ENCODE measurements at regions not wholly inside any gene's neighbourhood (a gene's known extent, or its start where the extent isn't known, plus 50 kb on each side); places are given as distances from the start of the nearest gene placed in this dataset.
"Not testable (repeated sequence)": the region's sequence is repeated elsewhere in the genome, so short reads cannot be mapped to it uniquely, and the experiment has no call there.

DNA sequence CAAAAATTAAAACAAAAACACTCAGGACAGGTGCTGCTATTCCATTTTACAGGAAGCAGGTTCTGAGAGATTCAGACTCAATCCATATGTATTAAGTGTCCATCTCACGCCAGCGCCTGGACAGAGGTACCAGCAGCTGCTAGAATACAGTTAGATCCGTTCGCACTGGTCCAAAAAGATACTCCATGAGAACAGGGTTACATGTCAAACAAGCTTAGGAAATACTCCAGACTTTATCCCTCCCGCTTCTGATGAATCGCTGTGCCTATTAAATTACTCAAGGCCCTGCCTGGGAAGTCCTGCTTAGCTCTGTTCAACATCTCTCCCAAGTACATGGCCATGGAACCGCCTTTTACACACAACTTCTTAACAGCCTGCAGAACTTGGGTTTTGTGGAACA, 50.2 kb upstream of the SLC35C1 start:
- no peak for DNase-seq

DNA sequence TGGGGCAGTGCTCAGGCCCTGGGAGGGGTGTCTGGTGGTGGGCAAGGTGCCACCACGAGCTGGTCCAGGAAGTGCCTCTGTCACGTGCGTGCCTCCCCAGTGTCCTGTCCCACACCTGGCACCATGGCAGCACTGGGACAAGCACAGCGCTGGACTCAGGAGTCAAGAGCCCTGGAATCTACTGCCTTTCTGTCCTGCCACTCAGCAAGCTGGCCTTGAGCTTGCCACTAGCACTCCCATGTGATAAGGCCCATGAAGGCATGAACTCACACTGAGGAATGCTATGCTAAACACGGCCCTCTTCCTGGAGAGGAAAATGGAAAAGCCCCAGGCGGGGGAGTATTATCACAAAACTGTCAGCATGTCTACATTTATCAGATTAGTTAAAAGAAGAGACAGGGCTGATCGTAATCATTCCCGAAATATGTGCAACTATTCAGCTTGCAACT, 50.7 kb upstream of the SLC35C1 start:
- DNase-seq: no peak

DNA sequence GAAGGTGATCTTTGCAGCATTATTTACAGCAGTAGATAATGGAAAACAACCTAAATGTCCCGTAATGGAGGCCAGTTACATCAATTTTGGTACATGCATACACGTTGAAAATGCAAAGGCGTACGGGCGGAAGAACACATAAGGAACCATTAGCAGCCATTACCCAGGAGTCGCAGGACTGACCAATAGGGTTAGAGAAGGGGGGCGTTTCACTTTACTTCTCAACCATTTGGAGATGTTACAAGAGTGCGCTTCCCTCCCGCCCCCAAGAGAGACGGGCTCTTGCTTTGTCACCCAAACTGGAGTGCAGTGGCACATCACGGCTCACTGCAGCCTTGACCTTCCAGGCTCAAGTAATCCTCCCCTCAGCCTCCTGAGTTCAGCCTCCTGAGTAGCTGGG, 52.8 kb upstream of the SLC35C1 start:
- DNase-seq: no peak

DNA sequence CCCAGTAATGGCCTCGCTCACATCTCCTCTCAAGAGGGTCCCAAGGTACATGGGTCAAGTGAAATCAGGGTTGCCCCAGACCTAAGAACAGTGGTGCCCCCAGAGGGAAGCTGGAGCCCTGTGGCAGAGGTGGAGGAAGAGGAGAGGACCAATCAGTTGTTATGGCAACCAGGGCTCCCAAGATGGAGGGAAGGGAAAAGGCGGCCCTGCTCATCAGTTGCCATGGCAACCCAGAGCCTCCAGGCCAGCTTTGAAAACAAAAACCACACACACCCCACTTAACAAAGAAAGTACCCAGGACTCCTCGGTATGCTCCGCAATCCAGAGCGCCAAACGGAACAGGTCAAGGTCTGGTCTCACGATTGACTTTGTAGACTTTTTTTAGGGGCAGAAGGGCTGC, 53.5 kb upstream of the SLC35C1 start:
- DNase-seq: no peak

DNA sequence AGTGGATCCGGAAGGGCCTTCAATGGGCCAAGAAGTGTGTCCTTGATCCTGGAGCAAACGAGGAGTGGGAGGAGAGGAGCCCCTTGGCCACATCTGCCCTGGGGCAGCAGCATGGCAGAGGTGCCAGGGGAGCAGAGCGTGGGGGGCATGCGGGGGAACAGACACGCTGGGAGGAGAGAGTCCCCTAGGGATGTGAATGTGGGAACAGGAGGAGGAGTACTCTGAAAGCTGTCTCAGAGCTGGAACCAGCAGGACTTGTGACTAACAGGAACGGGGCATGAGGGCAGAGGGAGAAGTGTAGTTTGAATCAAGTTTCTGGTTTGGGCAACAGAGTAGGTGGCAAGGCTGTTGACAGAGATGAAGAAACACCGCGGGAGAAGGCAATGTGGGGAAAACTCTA, 54.5 kb upstream of the SLC35C1 start:
- DNase-seq: no peak

DNA sequence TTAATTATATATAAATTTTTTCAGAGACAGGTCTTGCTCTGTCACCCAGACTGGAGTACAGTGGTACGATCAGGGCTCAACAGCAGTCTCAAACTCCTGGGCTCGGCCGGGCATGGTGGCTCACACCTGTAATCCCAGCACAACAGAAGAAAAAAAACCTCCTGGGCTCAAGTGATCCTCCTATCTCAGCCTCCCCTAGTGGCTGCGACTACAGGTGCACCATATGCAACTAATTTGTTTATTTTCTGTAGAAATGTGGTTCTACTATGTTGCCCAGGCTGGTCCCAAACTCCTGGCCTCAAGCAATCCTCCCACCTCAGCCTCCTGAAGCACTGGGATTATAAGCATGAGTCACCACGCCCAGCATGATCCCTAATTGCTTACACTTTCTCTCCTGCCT, 56.1 kb upstream of the SLC35C1 start:
- DNase-seq: no peak

DNA sequence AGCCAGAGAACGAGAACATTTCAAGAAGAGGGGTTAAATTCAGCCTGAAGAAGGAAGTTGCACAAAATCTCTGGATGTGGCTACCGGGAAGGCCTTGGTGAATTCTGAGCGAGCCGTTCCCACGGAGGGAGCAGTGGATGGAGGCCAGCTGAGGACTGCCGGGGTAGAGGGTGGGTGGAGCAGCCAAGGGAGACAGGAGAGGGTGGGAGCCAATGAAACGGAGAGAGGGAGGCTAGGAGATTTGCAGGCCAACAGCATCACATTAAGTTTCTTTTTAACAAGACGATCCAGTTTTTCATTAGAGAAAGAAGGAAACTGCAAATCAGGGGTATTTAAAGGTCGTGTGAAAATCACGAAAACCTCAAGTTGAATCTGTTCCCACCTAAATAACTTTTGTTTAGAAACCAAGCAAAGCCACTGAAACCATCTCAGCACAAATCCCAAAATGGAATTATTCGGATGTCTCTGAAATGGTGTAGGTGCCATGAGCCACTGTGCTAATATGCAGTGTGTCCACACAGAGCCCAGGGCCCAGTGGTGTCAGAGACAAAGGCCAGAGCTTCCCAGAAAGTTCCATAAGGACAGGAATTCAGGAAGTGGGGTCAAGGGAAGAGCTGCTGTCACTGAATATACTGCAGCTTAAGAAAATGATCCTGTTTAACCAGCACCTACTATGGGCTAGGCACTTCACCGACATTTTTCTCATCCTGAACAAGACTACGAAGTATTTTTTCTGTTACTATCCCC, 59.7 kb upstream of the SLC35C1 start:
- DNase-seq: no peak

DNA sequence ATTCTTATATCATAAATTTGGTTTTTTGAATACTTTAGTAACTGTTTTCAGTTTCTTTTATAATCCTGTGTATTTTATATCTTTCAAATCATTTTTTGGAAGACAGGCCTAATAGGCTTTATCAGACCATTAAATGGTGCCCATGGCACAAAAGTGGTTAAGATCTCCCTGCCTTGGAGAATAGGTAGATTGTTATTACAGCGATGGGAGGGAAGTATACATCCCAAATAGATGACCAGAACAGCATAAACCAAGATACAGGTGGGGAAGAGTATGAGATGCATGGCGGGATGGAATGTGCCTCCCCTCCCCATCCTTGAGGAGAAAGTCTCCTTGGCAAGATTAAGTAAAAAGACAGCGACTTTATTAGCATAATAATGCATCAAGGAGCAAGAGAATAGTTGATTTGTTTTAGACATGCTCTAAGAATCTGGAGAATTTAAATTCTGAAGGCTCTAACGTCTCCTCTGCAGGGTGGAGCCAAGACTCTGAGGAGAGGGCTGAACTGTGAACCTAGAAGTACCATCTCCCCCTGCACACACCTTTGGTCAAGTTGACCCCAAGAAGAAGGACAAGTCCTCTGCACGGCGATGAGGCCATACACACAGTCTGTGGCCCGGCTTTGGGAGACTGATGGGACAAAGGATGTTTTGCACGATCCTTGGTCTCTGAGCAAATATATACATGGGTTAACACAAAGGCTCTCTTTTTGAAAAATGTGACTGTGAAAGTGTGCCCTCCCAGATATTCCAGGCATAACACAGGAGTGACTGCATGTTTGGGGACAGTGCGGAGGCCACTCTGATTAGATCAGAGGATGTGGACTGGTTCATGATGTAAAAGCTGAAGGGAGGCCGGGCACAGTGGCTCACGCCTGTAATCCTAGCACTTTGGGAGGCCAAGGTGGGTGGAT, 61.1 kb upstream of the SLC35C1 start:
- DNase-seq: no peak

DNA sequence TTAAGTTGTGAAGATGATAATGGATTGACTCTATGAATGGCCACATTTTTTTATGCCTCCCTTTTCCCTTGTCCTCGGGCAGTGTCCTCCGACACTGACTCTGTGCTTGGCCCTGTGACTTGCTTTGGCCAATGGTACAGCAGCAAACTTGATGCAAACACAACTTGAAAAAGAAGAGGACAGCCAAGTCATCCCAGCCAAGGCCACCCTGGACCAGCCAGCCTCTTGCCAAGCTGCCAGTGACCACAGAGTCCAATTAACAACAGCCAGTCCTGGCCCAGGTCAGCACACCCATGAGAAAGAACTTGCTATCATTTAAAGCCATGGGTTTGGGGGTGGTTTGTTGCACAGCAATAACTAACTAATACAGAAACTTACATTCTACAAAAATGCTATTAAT, 63.4 kb upstream of the SLC35C1 start:
- DNase-seq: no peak

DNA sequence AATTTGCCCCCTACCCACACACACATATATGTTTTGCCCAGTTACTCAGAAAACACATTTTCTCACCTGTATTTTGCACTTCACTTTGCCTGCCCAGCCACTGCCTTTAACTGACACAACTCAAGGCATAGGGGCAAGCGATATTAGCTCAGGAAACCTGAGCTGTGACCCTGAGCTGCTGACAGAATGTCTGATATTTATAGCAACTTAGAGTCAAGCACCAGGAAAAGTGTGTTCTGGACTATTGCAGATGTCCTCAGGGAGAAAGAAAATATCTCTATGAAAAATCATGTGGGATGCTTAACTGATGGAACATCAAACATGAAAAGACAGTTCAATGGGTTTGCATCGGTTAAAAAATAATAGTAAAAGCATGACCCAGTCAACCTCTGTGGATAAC, 63.9 kb upstream of the SLC35C1 start:
- no peak for DNase-seq

DNA sequence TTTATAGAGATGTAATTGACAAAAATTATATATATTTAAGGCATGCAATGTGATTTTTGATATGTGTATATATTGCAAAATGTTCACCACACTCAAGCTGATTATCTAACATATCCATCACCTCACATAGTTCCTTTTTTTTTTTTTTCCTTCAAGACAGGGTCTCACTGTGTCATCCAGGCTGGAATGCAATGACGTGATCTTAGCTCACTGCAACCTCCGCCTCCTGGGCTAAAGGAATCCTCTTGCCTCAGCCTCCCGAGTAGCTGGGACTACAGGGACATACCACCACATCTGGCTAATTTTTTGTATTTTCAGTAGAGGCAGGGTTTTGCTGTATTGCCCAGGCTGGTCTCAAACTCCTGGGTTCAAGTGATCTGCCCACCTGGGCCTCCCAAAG, 65.1 kb upstream of the SLC35C1 start:
- DNase-seq: no peak

DNA sequence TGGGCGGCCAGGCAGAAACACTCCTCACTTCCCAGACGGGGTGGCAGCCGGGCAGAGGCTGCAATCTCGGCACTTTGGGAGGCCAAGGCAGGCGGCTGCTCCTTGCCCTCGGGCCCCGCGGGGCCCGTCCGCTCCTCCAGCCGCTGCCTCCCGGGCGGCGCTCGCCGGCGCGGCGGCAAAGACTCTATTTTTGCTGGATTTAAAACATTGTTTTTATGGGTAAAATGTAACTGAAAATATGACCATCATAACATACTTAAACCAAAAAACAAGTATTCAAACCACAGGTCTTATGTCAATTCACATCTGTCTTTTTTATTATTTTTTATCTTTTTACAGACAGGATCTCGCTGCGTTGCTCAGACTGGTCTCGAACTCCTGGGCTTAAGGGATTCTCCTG, 65.9 kb upstream of the SLC35C1 start:
- not testable (repeated sequence) for DNase-seq

DNA sequence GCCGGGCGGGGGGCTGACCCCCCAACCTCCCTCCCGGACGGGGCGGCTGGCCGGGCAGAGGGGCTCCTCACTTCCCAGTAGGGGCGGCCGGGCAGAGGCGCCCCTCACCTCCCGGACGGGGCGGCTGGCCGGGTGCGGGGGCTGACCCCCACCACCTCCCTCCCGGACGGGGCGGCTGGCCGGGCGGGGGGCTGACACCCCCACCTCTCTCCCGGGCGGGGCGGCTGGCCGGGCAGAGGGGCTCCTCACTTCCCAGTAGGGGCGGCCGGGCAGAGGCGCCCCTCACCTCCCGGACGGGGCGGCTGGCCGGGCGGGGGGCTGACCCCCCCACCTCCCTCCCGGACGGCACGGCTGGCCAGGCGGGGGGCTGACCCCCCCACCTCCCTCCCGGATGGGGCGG, 66.8 kb upstream of the SLC35C1 start:
- DNase-seq: not testable (repeated sequence)

DNA sequence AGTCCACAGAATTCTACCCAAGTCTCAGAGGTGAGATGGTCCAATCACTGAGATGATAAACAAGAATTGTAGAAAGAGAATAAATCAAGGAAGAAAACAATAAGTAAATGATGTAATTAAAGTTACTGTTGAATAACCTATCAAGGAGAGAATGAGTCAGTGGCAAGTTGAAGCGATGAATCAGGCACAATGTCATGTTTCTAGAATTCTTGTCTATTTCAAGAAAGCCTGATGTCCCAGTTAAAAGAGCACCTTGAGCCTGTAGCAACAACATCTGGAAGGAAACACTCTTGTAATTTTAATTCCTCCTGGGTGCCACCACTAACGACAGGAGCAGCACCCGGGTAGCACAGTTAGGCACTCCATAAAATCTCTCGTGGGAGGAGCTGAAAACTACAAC, 67.9 kb upstream of the SLC35C1 start:
- no peak for DNase-seq

DNA sequence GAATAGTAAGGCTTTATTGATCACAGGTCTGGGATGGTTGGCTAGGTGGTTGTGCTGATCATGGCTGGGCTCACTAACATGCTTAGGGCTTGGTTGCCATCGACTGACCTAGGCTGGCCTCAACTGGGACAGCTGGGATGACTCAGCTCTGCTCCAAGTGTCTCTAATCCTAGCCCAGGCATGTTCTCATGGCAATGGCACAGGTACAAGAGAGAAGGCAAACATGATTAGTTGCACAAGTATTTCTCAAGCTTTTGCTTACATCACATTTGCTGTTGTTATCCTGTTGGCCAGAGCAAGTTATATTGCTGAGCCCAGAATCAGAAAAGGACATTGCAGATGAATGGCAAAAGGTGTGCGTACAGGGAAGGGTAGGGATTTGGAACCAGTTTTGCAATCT, 68.5 kb upstream of the SLC35C1 start:
- DNase-seq: peak; percentile 35

DNA sequence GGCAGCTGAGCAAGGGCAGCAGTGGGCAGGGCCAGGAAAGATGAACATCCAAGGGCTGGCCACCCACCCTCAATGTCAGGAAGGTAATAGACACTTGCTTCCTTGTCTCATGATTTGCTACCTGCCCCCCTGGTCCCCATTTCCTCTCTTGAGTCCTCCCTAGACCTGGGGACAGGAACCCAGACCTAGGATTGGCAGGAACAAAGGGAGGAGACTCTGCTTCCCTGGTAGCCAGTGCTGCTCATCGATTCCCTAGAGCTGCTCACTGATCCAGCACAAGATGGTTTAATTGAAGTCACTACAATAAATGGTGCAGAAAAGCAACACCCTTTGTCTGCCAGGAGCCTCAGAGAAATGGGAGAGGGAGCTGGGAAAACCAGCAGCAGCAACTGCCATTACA, 67.8 kb upstream of the CHST1 start:
- DNase-seq: no peak

DNA sequence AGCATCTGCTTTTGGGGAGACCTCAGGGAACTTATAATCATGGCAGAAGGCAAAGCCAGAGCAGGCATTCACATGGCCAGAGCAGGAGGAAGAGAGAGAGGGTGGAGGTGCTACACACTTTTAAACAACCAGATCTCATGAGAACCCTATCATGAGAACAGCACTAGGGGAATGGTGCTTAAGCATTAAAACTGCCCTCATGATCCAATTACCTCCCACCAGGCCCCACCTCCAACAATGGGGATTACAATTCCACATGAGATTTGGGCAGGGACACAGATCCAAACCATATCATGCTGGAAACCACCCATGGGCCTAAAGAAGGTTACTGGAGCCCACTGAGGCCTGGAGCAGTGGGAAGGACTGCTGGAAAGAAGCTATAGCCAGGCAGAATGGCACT, 66.9 kb upstream of the CHST1 start:
- no peak for DNase-seq

DNA sequence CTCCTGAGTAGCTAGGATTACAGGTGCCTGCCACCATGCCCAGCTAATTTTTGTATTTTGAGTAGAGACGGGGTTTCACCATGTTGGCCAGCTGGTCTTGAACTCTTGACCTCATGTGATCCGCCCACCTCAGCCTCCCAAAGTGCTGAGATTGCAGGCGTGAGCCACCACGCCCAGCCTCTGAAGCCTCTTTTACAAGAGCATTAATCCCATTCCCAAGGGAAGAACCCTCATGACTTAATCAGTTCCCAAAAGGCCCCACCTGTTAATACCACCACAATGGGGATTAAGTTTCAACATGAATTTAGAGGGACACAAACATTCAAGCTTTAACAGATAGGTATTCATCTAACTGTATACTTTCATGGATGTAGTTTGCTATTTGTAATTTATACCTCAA, 65.7 kb upstream of the CHST1 start:
- DNase-seq: not testable (repeated sequence)

DNA sequence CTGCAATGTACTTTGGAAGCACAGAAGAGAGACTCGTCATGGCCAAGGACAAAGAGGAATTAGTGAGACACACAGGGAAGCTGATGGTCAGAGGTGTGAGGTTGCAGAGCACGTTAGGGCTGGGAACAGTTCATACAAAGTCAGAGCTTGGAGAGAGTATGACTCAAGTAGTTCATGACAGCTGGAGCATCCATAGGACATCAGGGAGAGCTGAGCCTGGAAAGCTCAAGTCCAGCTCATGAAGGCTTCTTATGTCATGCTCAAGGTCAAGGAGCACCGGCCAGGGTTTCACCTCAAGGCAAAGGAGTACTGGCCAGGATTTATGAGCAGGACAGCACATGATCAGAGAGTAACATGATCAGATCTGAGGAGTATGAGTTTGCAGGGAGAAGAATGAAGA, 64.6 kb upstream of the CHST1 start:
- DNase-seq: no peak

DNA sequence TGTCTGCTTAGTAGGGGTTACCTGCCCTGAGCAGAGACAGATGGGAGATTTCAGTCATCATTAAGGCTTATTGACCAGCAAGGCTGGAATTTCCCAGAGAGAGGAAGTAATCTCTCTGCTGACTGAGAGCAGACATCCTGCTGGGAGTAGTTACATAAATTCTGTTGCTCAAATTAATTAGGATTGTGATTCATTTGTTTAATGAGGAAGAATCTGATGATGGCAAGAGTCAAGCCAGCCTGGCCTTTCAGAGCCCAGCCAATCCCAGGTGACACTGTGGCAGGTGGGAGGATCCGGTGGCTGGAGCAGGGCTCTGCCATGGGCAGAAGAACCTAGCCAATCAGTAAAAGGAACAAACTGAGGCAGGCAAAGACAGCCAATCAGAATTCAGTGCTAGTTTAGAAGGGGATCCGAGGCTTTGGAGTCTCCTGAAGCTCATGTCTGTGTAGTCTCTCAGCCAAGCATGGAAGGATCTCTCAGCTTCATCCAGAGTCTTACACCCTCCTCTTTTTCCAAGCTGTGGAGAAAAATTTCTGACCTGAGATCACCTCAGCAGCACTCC, 61.2 kb upstream of the CHST1 start:
- DNase-seq: no peak

DNA sequence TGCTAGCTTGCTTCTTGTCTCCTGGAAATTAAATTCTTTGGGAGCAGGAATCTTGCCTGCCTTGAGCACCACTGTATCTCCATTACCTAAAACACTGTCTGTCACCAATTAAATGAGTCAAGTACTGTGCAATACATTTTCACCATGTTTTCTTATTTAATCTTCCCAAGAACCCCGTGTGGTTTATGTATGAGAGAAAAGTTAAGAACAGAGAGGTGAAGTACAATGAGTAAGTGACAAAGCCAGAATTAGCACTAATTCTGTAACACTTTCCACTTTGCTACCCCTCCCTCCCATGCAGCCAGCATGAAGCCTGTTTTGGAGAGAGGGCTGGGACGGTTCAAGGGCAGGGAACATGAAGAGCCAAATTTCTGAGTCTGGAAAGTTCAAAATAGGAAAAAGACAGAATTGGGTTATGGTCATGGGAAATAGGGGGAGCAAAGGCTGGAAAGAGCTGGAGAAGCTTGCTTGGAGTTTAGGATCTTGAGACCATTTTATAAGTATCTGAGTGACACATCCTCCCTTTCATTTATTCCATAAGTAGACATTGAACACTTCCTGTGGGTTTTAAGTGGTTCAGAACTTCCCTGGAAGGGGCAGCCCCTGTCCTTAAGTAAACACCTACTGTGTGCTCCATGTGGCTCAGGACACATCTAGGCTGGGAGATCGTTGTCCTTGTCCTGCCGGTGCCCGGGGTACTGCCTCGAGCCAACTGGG, 60.5 kb upstream of the CHST1 start:
- no peak for DNase-seq

DNA sequence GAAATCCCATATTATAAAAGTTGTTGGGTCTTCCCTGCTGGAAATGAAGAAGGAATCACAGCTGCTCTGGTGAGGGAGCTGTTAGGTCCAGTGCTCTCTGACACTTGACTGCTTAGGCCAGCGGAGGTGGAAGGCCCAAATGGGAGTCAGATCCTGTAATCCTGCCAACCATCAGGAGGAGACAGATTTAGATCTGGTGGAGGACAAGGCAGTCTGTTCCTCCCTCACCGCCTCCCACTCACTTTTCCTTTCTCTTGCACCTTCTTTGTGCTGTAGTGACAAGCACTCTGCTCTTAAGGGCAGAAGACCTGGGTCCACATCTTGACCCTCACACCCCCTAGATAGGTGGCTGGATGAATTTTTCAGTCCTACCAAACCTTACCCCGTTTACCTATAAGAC, 59.7 kb upstream of the CHST1 start:
- DNase-seq: no peak

DNA sequence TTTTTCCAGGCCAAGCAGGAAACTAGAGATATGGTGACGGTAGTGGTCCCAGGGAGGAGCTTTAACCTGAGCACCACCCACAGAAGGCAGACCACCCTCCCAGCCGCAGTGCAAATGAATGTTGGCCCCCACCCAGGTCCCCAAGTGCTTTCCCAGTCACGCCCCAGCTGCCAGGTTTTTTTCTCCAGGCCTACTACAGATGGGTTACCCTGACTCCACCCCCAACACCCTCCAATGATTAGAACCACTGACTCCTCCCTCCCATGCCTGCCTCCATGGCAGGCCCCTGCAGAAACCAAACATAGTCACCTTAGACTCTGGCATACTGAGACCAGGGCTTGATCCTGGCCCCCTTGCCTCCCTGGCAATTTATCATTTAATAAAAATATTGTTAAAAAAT, 58.7 kb upstream of the CHST1 start:
- DNase-seq: no peak
